ENCODE measurements at regions not wholly inside any gene's neighbourhood (a gene's known extent, or its start where the extent isn't known, plus 50 kb on each side); places are given as distances from the start of the nearest gene placed in this dataset.

DNA sequence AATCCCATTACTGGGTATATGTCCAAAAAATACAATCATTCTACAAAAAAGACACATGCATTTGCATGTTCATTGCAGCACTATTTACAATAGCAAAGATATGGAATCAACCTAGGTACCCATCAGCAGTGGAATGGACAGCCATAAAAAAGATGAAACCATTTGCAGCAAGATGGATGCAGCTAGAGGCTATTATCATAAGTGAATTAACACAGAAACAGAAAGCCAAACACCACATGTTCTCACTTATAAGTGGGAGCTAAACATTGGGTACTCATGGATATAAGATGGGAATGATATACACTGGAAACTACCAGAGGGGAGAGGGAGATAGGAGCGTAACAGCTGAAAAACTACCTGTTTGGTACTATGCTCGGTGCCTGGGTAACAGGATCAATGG lies 154.0 kb downstream of the TMEM26 start:
- H3K4me1 ChIP-seq (ENCODE audit: control insufficient read depth, insufficient read depth, low read length), result no peaks in the 10 kb centered on the region
- H3K36me3 ChIP-seq (ENCODE audit: control insufficient read depth, insufficient read depth, low read length), result no peaks in the 10 kb centered on the region
- no peaks in the 10 kb centered on the region for H3K27me3 ChIP-seq (ENCODE audit: control insufficient read depth, insufficient read depth, low read length, poor library complexity, severe bottlenecking)
- no peaks in the 10 kb centered on the region for H3K9me3 ChIP-seq (ENCODE audit: control insufficient read depth, low read length)
- H3K4me3 ChIP-seq (ENCODE audit: insufficient read depth, low read depth, low read length), result no peak overlapping the region
- no peak overlapping the region for H3K27ac ChIP-seq (ENCODE audit: insufficient read depth, low read depth, low read length, poor library complexity, severe bottlenecking)
- 94 to 97% methylated on average over 2 of the region's 2 CpGs for WGBS, 2 experiments

DNA sequence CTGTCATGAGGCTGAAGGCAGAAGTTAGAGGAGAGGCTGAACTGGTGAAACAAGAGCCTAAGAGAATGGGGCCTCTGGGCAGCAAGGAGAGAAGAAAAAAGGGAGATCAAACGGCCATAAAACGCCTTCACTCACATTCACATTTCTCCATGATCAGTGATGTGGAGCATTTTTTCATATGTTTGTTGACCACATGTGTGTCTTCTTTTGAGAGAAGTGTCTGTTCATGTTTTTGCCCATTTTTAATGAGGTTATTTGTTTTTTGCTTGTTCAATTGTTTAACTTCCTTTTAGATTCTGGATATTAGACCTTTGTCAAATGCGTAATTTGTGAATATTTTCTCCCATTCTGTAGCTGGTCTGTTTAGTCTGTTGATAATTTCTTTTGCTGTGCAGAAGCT lies 155.0 kb downstream of the TMEM26 start:
- WGBS, 2 experiments, result 84 to 97% methylated on average over 2 of the region's 3 CpGs
- Histone ChIP-seq H3K9me3 (ENCODE audit: control insufficient read depth, low read length) (no peaks in the 10 kb centered on the region), H3K36me3 (ENCODE audit: control insufficient read depth, insufficient read depth, low read length) (no peaks in the 10 kb centered on the region), H3K4me3 (ENCODE audit: insufficient read depth, low read depth, low read length) (no peak overlapping the region), H3K27ac (ENCODE audit: insufficient read depth, low read depth, low read length, poor library complexity, severe bottlenecking) (no peak overlapping the region), H3K4me1 (ENCODE audit: control insufficient read depth, insufficient read depth, low read length) (no peaks in the 10 kb centered on the region), H3K27me3 (ENCODE audit: control insufficient read depth, insufficient read depth, low read length, poor library complexity, severe bottlenecking) (no peaks in the 10 kb centered on the region)

DNA sequence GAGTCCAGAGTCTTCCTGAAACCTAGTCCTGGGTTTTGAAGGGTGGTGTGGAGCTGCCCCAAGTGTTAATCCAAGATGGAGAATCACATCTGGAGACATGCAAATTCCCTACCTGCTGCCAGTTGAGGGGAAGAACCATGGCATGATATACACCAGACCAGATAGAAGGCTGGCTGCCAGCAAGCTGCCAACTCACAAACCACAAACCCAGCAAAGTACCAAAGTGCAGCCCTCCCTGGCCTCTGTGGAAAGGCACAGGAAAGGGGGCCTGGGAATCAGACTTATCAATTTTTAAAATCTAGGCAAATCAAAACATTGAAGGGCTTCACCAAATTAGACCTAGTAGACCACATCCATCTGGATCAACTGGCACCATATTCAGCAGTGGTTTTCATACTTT lies 157.0 kb downstream of the TMEM26 start:
- Histone ChIP-seq H3K4me1 (ENCODE audit: control insufficient read depth, insufficient read depth, low read length) (no peaks in the 10 kb centered on the region), H3K4me3 (ENCODE audit: insufficient read depth, low read depth, low read length) (no peak overlapping the region), H3K27me3 (ENCODE audit: control insufficient read depth, insufficient read depth, low read length, poor library complexity, severe bottlenecking) (no peaks in the 10 kb centered on the region), H3K27ac (ENCODE audit: insufficient read depth, low read depth, low read length, poor library complexity, severe bottlenecking) (no peak overlapping the region), H3K9me3 (ENCODE audit: control insufficient read depth, low read length) (no peaks in the 10 kb centered on the region), H3K36me3 (ENCODE audit: control insufficient read depth, insufficient read depth, low read length) (no peaks in the 10 kb centered on the region)

DNA sequence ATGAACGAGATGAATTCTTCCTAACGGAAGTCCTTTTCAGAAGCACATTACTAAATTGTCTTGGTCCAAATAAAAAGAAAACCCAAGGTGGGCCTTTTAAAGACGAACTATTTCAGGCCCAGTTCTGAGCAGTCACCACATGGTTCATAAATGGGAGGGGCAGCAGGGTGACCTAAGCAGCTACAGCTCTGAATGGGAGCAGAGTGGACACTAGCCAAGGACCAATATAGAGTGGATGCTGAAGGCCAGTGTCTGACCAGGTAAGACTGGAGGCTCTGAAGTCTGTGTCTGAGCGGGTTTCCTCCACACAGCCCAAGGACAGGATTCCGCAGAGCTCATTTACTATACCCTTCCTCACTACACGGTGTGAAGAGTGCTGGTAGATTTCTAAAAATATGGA lies 159.1 kb downstream of the TMEM26 start:
- H3K4me3 ChIP-seq (ENCODE audit: insufficient read depth, low read depth, low read length), result no peak overlapping the region
- no peaks in the 10 kb centered on the region for H3K27me3 ChIP-seq (ENCODE audit: control insufficient read depth, insufficient read depth, low read length, poor library complexity, severe bottlenecking)
- H3K9me3 ChIP-seq (ENCODE audit: control insufficient read depth, low read length), result no peaks in the 10 kb centered on the region
- no peaks in the 10 kb centered on the region for H3K4me1 ChIP-seq (ENCODE audit: control insufficient read depth, insufficient read depth, low read length)
- no peak overlapping the region for H3K27ac ChIP-seq (ENCODE audit: insufficient read depth, low read depth, low read length, poor library complexity, severe bottlenecking)
- H3K36me3 ChIP-seq (ENCODE audit: control insufficient read depth, insufficient read depth, low read length), result no peaks in the 10 kb centered on the region
- 94 to 96% methylated on average over 4 of the region's 6 CpGs for WGBS, 2 experiments

DNA sequence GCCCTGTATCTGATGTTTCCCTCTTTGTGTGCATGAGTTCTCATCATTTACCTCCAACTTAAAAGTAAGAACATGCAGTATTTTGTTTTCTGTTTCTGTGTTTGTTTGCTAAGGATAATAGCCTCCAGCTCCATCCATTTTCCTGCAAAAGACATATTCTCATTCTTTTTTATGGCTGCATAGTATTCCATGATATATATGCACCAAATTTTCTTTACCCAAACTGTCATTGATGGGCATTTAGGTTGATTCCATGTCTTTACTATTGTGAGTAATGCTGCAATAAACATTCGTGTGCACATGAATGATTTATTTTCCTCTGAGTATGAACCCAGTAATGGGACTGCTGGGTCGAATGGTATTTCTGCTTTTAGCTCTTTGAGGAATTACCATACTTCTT lies 163.4 kb downstream of the TMEM26 start:
- WGBS, 2 experiments, result 89 to 96% methylated on average over 2 of the region's 2 CpGs
- H3K4me3 ChIP-seq (ENCODE audit: insufficient read depth, low read depth, low read length), result no peak overlapping the region
- H3K27me3 ChIP-seq (ENCODE audit: control insufficient read depth, insufficient read depth, low read length, poor library complexity, severe bottlenecking), result no peaks in the 10 kb centered on the region
- no peak overlapping the region for H3K27ac ChIP-seq (ENCODE audit: insufficient read depth, low read depth, low read length, poor library complexity, severe bottlenecking)
- no peaks in the 10 kb centered on the region for H3K36me3 ChIP-seq (ENCODE audit: control insufficient read depth, insufficient read depth, low read length)
- no peaks in the 10 kb centered on the region for H3K4me1 ChIP-seq (ENCODE audit: control insufficient read depth, insufficient read depth, low read length)
- H3K9me3 ChIP-seq (ENCODE audit: control insufficient read depth, low read length), result no peaks in the 10 kb centered on the region

DNA sequence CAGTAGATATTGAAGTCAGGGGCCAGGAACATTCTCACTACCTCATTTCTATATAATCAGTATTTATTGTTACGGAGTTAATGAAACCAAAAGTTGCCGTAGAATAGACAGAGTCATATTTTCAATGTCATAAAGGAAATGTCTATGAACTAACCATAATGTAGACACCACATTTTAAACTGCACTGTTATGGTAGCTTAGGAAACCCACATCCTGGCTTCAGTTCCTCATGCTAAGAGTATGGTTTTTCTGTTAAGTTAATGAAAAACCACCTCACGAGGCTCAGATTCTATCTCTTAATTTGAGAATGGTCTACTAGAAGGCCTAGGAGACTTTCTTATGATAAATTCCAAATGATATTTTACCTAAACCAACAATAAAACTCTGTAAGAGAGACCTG lies 166.5 kb downstream of the TMEM26 start:
- H3K36me3 ChIP-seq (ENCODE audit: control insufficient read depth, insufficient read depth, low read length), result no peaks in the 10 kb centered on the region
- H3K9me3 ChIP-seq (ENCODE audit: control insufficient read depth, low read length), result no peaks in the 10 kb centered on the region
- H3K4me3 ChIP-seq (ENCODE audit: insufficient read depth, low read depth, low read length), result no peak overlapping the region
- H3K27me3 ChIP-seq (ENCODE audit: control insufficient read depth, insufficient read depth, low read length, poor library complexity, severe bottlenecking), result no peaks in the 10 kb centered on the region
- H3K27ac ChIP-seq (ENCODE audit: insufficient read depth, low read depth, low read length, poor library complexity, severe bottlenecking), result no peak overlapping the region
- H3K4me1 ChIP-seq (ENCODE audit: control insufficient read depth, insufficient read depth, low read length), result no peaks in the 10 kb centered on the region
- WGBS, 2 experiments, result 97 to 100% methylated on average over 1 to 3 of the region's 3 CpGs

DNA sequence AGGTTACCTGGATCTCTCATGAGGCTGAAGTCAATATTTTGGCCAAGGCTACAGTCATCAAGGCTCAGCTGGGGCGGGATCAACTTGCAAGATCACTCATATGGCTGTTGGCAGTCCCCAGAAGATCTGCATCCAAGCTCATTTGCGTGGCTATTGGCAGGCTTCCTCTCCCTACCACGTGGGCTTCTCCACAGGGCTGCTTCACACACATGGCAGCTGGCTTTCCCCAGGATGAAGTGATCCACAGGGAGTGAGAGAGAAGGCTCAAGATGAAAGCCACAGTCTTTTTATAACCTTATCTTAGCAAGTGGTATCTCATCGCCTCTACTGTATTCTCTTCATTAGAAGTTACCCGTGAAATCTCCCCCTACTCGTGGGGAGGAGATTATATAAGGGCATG lies 167.4 kb downstream of the TMEM26 start:
- Histone ChIP-seq H3K36me3 (ENCODE audit: control insufficient read depth, insufficient read depth, low read length) (no peaks in the 10 kb centered on the region), H3K27ac (ENCODE audit: insufficient read depth, low read depth, low read length, poor library complexity, severe bottlenecking) (no peak overlapping the region), H3K4me1 (ENCODE audit: control insufficient read depth, insufficient read depth, low read length) (no peaks in the 10 kb centered on the region), H3K4me3 (ENCODE audit: insufficient read depth, low read depth, low read length) (no peak overlapping the region), H3K9me3 (ENCODE audit: control insufficient read depth, low read length) (no peaks in the 10 kb centered on the region), H3K27me3 (ENCODE audit: control insufficient read depth, insufficient read depth, low read length, poor library complexity, severe bottlenecking) (no peaks in the 10 kb centered on the region)
- WGBS, 2 experiments, result 46 to 74% methylated on average over 3 to 6 of the region's 6 CpGs

DNA sequence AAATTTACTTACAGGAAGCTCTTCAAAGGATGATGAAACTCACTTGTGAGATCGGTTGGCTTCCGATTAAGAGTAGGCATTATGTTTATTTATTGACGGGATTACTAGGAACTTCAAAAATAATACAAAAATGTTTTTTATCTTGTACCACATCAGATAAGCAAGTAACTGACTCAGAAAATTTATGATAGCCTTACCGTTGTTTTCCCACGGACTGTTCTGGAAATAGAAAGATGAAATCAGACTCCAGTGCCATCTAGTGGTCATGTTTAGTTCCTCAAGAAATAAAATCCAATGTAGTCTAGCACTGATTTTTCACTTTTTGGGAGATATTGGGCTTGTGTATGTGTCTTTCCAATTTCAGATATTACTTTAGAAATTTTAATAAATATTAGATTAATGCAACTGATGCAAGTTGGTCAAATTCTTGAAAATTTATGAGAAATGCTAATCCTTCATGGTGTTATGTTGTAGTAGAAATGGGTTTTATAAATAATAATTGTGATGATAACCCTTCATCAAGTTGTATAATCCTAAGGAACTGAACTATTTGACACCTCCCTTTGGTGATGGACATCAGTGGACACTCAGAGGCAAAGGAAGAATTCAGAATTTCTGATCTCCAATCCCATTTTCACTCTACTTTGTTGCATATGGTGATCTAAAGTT lies 168.8 kb downstream of the TMEM26 start:
- Histone ChIP-seq H3K27ac (ENCODE audit: insufficient read depth, low read depth, low read length, poor library complexity, severe bottlenecking) (no peak overlapping the region), H3K9me3 (ENCODE audit: control insufficient read depth, low read length) (no peaks in the 10 kb centered on the region), H3K27me3 (ENCODE audit: control insufficient read depth, insufficient read depth, low read length, poor library complexity, severe bottlenecking) (no peaks in the 10 kb centered on the region), H3K36me3 (ENCODE audit: control insufficient read depth, insufficient read depth, low read length) (no peaks in the 10 kb centered on the region), H3K4me3 (ENCODE audit: insufficient read depth, low read depth, low read length) (no peak overlapping the region), H3K4me1 (ENCODE audit: control insufficient read depth, insufficient read depth, low read length) (no peaks in the 10 kb centered on the region)
- WGBS, 2 experiments, result 36 to 59% methylated on average over 2 to 5 of the region's 5 CpGs

DNA sequence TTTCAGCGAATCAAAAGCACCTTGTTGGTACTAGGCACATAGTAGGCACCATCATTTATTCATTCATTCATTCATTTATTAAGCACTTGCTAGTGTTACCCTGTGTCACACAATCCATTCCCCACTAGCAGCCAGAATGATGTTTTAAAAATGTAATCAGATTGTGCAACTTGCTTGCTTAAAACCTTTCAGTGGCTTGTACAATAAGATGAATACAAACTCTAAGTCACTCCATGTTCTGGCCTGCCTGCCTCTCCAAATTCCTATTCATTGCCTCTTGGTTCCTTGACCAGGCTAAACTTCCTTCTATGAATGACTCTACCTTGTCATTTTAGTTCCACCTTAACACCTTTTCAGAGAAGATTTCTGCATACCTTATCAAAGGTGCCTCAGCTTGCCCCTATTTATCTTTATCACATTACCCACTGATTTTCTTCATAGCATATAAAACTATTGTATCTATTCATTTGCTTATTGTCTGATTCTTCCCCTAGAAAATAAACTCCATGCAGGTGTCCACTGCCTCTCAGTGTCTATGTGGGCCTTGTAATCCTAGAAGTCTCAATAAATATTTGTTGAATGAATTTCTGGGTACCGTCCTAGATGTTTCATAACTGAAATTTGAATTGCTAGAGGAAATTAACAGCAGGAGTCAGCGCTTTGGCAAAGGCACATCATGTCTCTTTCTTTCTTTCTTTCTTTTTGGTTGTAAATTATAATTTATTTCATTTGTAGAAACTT lies 169.5 kb downstream of the TMEM26 start:
- Histone ChIP-seq H3K4me3 (ENCODE audit: insufficient read depth, low read depth, low read length) (no peak overlapping the region), H3K27me3 (ENCODE audit: control insufficient read depth, insufficient read depth, low read length, poor library complexity, severe bottlenecking) (no peaks in the 10 kb centered on the region), H3K36me3 (ENCODE audit: control insufficient read depth, insufficient read depth, low read length) (no peaks in the 10 kb centered on the region), H3K27ac (ENCODE audit: insufficient read depth, low read depth, low read length, poor library complexity, severe bottlenecking) (no peak overlapping the region), H3K9me3 (ENCODE audit: control insufficient read depth, low read length) (no peaks in the 10 kb centered on the region), H3K4me1 (ENCODE audit: control insufficient read depth, insufficient read depth, low read length) (no peaks in the 10 kb centered on the region)
- 86 to 98% methylated on average over 1 to 3 of the region's 3 CpGs for WGBS, 2 experiments

DNA sequence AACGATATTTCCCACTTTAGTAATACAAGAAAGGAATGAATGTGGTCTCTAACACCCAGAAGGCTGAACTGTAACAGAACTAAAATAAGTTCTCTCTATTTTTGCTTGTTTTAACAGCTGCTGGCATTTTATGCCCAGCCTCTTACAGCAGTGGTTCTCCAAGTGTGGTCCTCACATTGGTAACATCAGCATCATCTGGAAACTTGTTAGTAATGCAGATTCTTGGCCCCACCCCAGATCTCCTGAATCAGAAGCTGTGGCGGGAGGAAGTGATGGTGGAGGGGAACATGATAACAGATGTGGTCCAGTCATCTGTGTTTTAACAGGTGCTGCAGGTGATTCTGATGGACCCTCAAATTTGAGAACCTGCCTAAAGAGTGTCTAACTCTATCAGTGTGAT lies 170.1 kb downstream of the TMEM26 start:
- Histone ChIP-seq H3K9me3 (ENCODE audit: control insufficient read depth, low read length) (no peaks in the 10 kb centered on the region), H3K27me3 (ENCODE audit: control insufficient read depth, insufficient read depth, low read length, poor library complexity, severe bottlenecking) (no peaks in the 10 kb centered on the region), H3K36me3 (ENCODE audit: control insufficient read depth, insufficient read depth, low read length) (no peaks in the 10 kb centered on the region), H3K4me1 (ENCODE audit: control insufficient read depth, insufficient read depth, low read length) (no peaks in the 10 kb centered on the region), H3K27ac (ENCODE audit: insufficient read depth, low read depth, low read length, poor library complexity, severe bottlenecking) (no peak overlapping the region), H3K4me3 (ENCODE audit: insufficient read depth, low read depth, low read length) (no peak overlapping the region)
- WGBS, 2 experiments, result 89 to 92% methylated on average over 2 of the region's 2 CpGs

Data from ectodermal cell (in vitro differentiated cells).